NCI-H510A (cell line): ENCODE measurements at regions not wholly inside any gene's neighbourhood (a gene's known extent, or its start where the extent isn't known, plus 50 kb on each side); places are given as distances from the start of the nearest gene placed in this dataset.
"Not testable (repeated sequence)": the region's sequence is repeated elsewhere in the genome, so short reads cannot be mapped to it uniquely, and the experiment has no call there.

Experiments
- DNase-seq: peaks from one replicate; lab custom pipeline; 2025; lab: John Stamatoyannopoulos, UW

DNA sequence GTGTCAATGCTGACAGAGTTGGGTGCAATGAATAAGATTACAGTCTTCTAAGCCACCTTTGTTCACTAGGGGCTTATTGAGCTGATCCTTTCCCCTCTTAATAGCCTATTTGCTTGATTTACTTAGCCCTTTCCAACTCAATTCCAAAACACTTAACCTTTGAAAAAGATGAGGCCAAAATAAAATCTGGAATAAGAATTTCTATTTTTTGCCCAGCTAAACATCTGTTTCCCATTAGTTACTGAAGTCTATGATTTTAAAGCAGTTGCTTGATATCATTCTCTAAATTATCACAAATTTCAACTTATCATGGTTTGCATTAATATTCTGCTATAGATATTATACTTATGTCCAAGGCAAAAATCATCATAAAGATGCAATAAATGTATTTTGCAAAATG, 1272.0 kb upstream of the ACO1 start:
- DNase-seq, result no peak

DNA sequence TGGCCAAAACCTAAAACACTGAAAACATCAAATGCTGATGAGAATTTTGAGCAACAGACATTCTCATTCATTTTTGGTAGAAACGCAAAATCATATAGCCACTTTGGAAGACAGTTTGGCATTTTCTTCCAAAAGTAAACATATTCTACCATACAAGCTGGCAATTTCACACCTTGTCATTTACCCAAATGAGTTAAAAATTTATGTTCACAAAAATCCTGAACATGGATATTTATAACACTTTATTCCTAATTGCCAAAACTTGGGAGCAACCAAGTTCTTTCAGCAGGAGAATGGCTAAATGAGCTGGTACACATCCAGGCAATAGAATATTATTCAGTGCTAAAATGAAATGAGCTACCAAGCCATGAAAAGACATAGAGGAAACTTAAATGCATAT, 1270.1 kb upstream of the ACO1 start:
- no peak for DNase-seq

DNA sequence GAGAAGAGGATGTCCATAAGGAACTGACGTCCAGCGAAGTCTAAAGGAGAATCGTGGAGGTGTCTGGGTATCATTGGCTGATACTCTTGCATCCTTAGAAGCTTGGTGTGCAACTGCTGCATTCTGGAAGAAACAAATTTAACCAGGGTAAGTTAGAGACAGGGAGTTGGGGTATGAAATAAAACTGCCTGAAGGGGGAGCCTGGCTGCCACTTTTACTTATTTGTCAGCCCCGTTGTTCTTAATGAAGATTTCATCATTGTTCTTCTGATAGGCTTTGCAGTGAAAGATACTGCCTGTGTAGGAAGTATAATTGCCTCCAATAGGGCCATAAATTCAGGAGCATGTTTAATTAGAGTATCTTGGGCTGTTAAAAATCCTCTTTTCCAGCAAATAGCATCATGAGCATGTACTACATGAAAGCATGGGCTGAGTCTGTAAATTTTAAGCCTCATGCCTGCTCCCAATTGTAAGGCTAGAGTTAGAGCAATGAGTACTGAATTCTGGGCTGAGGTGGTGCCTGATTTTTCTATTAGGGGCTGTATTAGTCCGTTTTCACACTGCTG, 1264.5 kb upstream of the ACO1 start:
- DNase-seq, result no peak

DNA sequence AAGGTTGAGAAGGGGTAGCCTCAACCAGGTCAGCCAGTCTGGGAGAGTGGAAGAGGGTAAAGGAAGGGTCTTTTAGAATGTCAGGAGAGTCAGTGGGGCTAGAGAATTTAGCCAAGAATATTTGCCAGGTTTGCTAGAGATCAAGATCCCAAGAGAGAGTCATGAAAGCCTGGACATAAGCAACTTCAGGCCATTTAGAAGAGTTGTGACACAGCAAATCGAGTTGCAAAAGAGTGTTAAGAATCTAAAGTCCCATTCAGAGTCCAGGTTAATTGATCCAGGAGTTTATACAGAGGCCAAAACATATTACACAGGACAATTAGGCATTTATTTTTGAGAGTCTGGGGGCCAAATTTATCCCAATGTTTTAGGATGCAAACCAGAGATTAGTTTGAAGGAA, 1260.1 kb upstream of the ACO1 start:
- DNase-seq, result no peak

DNA sequence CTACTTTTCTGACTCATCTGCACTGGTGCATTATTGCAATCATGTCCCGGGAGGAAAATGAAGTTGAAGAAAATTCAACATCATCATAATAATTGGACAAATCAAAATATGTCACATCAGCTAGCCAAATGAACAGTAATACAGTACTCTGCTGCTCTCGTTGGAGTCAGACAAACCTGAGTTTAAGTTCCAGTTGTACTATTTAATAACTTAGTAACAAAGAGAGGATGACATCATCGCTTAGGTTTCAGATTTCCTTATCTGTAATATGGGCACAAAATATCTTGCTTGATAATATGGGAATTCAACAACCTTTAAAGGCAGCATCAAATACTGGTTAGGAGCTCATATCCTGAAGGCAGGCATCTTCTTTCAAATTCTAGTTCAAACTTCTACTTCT, 1248.9 kb upstream of the ACO1 start:
- no peak for DNase-seq

DNA sequence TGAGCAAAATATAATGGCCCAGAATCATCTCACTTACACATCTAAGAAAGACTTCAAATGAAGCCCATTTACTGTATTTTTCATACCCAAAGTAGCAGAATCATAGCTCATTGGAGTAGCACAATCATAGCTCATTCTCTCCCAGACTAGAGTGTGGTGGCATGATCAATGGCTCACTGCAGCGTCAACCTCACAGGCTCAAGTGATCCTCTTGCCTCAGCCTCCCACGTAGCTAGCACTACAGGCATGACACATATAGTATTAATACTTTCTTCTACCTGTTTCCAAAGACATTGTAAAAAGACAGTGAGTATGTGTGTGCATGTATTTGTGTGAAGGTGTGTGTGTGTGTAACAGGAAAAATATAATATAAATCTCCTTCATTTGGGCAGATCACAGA, 1247.9 kb upstream of the ACO1 start:
- DNase-seq, result no peak

DNA sequence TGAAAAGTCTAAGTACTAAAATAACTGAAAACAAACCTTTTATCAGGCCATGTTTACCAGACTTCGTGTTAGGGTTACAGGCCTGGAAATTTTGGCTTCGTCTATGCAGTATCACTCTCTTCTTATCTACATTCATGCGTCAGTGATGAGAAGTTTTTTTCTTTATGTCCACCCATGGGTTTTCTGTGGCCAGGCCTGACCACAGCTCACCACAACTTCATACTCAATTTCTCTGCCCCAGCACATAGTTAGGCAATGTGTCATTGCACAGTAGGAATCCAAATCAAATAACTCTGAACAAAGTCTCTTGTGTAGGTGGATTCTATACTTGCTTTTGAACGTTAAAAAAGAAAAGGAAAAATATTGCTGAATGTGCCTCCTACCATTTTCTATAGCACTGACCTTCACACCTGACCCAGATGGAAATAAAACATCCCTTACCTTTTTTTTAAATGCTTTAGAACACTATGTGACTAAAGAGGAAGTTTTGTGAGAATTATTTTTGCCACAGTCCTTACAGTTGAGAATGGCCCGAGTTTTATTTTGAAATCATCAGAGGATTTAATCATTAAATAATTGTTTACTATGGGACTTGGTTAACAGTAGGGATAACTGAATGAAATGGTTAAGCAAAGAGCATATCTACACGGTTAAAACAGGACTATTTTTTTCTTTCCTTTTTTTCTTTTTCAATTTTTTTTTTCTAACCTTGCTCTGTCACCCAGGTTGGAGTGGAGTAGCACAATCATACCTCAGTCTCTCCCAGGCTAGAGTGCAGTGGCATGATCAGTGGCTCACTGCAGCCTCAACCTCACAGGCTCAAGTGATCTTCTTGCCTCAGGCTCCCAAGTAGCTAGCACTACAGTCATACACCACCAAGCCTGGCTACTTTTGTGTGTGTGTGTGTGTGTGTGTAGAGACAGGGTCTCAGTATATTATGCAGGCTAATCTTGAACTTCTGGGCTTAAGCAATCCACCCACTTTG, 1247.0 kb upstream of the ACO1 start:
- DNase-seq, result no peak

DNA sequence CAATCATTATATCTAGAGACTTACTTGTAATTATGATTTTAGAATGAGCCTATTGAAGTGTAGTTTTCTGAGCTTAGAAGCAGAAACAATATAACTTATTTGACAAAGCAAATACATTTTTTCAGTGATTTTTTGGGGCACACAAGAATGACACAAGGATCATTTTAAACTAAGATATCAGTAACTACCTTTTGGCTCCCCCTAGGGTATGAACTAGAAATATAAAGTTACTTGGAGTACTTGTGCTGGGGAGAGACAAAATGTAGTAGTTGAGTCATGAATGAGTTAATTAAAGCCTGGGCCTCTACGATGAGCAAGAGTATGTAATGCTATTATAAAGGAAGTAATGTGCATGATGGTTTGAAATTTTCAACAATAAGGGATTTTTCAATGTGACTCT, 1244.1 kb upstream of the ACO1 start:
- no peak for DNase-seq

DNA sequence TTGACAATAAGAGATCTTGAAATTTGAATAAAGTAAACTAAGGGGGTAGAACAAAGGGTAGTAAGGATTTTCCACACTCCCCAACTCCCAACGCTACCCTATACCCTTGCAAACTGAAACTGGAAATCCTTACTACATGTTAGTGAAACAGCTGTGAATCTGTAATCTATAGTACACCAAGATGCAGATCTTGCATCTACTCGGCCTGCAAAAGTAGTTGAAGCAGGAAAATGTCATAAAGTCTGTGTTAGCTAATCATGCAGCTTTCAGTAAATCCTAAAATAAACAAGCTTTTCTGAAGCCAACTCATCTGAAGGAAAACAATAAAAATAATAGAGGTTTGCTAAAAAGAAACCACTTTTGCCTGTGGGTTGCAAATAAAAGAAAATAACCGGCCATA, 1242.0 kb upstream of the ACO1 start:
- DNase-seq, result no peak

DNA sequence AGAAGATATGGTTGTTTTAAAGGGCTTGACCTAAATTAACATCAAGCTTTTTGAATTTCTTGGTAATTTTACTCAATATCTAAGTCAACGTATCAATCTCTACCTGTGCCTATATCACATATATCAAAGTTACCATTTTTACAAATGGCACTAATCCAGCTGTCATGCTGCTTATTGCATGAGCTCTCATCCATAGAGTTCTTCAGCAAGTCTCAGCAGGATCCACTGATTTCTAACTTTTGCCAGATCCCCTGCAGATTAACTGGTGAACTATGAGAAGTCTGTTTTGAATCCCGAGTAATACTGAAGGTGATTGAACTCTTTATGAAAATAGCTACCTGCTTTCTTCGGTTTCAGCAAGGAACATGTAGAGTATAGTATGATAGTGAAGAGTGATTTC, 1239.8 kb upstream of the ACO1 start:
- DNase-seq, result no peak

DNA sequence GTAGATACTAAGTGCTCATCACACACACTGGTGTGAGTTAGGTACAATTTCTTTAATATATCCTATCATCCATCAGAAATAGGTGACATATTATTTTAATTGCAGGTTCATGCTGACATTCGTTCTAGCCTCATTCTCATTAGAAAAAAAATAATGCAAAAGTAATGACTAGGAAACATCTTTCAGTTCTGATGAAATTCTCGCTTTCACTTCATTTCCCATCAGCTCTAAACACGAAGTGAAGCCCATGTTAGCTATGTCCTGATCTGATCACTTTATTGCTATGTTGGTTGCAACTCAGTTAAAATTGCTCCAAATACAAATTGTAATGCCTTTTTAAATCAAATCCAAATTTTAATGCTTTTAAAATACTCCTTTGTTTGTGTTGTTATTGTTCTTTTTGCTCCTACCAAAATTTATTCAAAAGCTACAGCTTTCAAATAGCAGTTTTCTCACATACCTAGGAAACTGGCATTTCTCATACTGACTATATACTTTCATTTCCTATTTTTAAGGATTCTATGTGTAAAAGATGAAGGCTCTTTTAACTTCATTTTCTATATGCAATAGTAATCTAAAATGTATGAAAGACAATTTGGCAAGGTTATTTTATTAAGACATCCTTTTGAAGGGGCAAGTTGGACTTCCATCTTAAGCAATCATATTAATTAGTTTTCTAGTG, 1237.8 kb upstream of the ACO1 start:
- no peak for DNase-seq

DNA sequence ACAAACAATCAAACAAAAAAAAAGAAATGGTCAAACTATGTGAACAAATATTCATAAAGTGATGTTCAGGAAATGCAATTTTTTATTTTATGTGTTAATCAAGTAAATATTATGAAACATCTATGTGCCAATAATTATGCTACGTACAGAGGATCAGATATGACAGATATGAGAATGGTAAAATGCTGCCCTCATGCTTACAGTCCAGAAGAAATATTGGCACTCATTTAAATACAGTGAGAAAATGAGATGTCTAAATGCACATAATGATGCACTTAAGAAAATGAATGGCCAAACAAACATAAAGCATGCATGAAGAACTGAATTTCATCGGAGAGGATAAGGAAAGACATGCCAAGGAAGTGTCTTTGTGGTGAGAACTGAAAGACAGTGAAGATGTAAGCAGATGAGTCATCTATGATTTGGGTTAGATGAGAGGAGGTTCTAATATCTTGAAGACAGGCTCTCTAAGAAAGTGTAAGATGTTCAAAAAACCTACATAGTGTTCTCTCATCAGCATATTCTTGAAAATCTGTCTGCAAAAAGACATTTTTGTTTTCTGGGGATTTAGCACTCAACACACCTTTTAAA, 1231.1 kb upstream of the ACO1 start:
- no peak for DNase-seq

DNA sequence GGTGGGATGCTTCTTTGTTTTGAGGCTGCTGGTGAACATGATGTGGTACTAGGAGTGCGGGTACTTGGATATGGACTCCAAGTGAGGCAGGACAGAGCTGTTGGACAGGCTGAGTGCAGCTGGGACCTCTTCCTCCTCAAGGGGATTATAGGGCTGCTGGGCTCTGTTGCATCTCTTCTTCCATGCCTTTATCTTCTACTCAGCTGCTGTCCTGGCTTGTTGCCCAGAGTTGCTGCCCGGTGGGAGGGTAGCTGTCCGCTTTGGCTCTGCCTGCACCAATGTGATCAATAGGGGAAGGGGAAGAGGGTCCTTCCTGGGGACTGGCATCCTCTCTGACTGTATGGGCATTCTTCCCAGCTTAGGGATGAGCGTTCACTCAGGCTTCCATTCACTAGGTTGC, 1217.9 kb upstream of the ACO1 start:
- DNase-seq, result no peak

DNA sequence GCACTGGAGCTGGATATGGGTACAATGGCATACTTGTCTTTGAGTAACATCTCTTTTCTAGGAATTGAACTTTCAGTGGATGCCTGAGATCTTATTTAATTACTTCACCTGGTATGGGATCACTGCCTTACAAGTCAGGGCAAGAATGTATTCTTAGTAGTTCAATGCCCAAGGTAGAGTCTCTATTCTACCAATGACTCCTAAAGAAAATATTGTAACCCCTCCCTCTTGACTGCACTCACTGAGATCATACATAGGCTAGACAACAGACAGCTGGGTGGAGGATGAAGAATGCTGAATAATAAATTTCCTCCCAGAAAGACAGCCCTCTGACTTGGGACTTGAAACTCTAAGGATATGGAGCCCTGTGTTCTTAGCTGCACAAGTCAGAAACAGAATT, 1216.3 kb upstream of the ACO1 start:
- no peak for DNase-seq

DNA sequence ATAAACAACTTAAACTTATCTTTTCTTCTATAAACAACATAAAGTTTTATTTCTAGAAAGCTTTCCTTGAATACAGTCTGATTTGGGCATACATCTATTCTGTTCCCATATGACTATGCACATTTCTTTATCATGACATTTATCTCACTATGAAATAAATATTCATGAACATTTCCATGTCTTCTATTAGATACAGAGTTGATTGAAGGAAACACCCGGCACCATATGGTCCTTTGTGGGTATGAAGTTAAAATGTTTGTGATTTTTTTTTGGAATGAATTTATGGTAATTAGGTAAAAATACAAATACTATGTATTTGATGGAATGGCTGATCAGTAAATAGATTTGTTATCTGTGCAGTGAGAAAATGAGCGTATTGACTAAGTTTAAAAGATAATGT, 1209.8 kb upstream of the ACO1 start:
- no peak for DNase-seq

DNA sequence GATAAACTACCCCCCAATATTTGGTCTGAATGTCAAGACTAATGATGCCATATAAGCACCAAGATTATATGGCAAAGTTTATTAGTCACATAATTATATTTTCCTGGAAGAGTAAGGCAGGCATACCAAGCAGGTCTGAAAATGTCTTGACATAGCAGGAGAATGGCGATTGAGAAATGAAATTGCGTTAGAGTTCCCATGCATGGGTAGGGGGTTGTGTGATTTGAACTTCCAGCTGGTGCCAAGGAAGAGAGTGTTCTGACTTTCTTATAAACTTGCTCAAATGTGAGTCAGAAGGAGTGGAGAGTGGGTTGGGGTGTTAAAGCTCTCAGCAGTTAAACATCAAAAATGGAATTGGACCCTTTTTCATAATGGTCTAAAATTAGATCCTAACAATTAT, 1200.6 kb upstream of the ACO1 start:
- no peak for DNase-seq

DNA sequence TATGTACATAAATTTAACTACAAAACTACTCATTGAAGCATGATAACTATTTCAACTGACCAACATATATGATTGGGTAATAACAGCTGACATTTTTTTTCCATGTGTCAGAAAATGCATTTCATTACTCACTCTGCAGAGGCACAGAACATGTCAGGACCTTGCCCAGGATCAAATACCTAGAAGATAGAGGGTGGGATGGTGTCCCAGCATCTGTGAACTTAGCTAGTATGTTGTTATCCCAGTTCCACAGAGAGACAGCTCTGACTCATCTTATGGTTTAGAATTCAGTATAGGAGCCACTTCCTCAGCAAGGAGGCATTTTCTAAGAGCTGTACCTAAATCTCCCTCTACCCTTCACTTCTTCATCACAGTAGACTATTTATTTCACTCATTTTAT, 1198.6 kb upstream of the ACO1 start:
- no peak for DNase-seq

DNA sequence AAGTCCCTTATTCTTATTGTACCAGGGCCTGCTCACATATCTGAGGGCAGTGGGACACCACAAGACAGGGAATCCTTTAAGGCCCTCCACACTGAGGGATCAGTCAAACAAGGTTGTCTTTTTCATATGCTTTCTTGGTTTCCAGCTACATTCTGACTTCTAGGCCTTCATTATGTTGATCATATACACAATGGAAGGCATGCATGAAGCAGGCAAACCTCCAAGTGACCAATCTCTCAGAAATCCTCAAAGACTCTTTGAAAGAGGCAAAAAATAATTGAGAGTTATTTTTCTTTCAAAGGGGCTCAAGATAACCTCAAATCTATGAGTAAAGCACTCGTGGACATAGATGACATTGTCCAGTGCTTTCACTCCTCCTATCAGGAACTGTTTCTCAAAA, 1195.9 kb upstream of the ACO1 start:
- DNase-seq, result no peak

DNA sequence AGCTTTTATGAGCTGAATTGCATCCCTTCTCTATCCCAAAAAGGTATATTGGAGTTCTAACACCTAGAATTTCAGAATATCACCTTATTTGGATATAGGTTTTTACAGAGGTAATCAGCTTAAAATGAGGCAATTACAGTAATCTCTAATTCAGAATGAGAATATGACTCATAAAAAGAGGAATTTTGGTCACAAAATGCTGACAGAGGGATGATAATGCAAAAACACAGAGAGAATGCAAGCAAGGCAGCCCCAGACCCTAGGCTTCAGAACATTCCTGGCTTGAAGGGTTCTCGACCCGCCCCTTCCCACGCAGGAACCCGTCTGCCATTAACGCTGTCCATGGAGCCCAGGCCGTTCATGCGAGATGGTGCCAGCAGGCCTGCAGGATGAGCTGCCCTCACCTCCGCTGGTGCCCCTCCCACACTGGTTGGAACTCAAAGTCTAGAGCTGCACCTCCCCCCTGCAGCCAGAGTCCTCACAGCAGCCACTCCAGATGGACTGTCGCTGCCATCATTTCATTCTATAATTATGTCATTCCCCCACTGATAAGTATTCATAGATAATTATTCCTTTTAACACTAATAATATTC, 1173.4 kb upstream of the ACO1 start:
- no peak for DNase-seq

DNA sequence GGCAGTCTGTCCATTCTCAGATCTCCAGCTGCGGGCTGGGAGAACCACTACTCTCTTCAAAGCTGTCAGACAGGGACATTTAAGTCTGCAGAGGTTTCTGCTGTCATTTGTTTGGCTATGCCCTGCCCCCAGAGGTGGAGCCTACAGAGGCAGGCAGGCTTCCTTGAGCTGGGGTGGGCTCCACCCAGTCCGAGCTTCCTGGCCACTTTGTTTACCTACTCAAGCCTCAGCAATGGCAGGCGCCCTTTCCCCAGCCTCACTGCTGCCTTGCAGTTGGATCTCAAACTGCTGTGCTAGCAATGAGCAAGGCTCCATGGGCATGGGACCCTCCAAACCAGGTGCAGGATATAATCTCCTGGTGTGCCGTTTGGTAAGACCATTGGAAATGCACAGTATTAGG, 1154.5 kb upstream of the ACO1 start:
- not testable (repeated sequence) for DNase-seq

DNA sequence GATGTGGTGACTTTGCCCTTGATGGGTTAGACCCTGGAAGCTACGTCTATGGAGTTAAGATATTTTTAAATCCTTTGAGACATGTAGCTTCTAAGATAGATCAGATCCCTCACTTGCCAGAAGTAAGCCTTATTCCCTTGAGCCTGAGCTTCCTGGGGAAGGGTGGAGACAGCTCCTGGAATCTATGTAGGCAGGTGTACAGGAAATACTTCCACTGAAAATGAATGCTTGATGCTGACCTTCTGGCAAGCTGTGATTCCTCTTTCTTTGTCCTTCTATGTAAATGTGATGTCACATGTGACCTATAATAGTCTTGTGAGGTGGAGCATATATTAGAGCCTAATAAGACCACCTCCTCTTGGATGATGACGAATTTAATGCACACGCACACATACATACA, 1152.0 kb upstream of the ACO1 start:
- no peak for DNase-seq

DNA sequence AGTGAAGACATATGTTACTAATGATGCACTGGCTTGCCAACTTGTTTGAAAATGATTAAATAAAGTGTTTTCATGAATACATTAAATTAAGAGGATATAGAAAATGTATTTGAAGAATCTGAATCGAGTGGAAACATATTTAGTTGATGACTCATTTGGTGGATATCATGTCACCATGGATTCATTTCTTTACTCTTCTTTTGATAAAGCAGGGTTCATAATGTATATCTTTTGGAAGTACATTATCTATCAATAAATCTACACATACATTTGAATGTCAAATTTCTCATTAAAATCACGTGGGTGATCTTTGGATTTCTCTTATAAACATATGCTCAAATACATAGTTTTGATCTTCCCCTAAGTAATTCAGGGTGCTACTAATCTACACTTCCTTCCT, 1148.1 kb upstream of the ACO1 start:
- no peak for DNase-seq
